SHP77 treated with DMSO at 0.1 percent for 48 hours (cell line): ENCODE measurements at regions not wholly inside any gene's neighbourhood (a gene's known extent, or its start where the extent isn't known, plus 50 kb on each side); places are given as distances from the start of the nearest gene placed in this dataset.
"Not testable (repeated sequence)": the region's sequence is repeated elsewhere in the genome, so short reads cannot be mapped to it uniquely, and the experiment has no call there.

ENCODE experiments used
- DNase-seq: peaks from one replicate; lab custom pipeline; 2025; lab: John Stamatoyannopoulos, UW

GRCh38 chr17:72472853-72473390 is 352.1 kb downstream of the SOX9 start:
- DNase-seq: not testable (repeated sequence)

GRCh38 chr17:72474243-72474642 is 353.4 kb downstream of the SOX9 start:
- no peak for DNase-seq

- DNase-seq: no peak
Observed at GRCh38 chr17:72474719-72475477, 354.1 kb downstream of the SOX9 start.

- no peak for DNase-seq
Observed at GRCh38 chr17:72476134-72476533, 355.3 kb downstream of the SOX9 start.

- no peak for DNase-seq
Observed at GRCh38 chr17:72476575-72476986, 355.8 kb downstream of the SOX9 start.

GRCh38 chr17:72477491-72477890 is 356.7 kb downstream of the SOX9 start:
- DNase-seq: no peak

GRCh38 chr17:72479113-72479512 is 358.3 kb downstream of the SOX9 start:
- no peak for DNase-seq

GRCh38 chr17:72481572-72481971 is 360.8 kb downstream of the SOX9 start:
- DNase-seq: no peak

- no peak for DNase-seq
Observed at GRCh38 chr17:72485596-72485995, 364.8 kb downstream of the SOX9 start.

GRCh38 chr17:72486806-72487205 is 366.0 kb downstream of the SOX9 start:
- no peak for DNase-seq

- DNase-seq: no peak
Observed at GRCh38 chr17:72487731-72488494, 367.1 kb downstream of the SOX9 start.

- DNase-seq: no peak
Observed at GRCh38 chr17:72488555-72489271, 367.9 kb downstream of the SOX9 start.

- DNase-seq: no peak
Observed at GRCh38 chr17:72489272-72489641, 368.4 kb downstream of the SOX9 start.

GRCh38 chr17:72491102-72491501 is 370.3 kb downstream of the SOX9 start:
- no peak for DNase-seq

GRCh38 chr17:72492494-72492893 is 371.7 kb downstream of the SOX9 start:
- DNase-seq: no peak

GRCh38 chr17:72492941-72493340 is 372.1 kb downstream of the SOX9 start:
- DNase-seq: no peak

GRCh38 chr17:72494566-72494965 is 373.7 kb downstream of the SOX9 start:
- DNase-seq: no peak

GRCh38 chr17:72496461-72496860 is 375.6 kb downstream of the SOX9 start:
- DNase-seq: no peak

- DNase-seq: no peak
Observed at GRCh38 chr17:72497915-72498314, 377.1 kb downstream of the SOX9 start.

- no peak for DNase-seq
Observed at GRCh38 chr17:72498364-72499210, 377.8 kb downstream of the SOX9 start.
